ENCODE measurements at regions not wholly inside any gene's neighbourhood (a gene's known extent, or its start where the extent isn't known, plus 50 kb on each side); places are given as distances from the start of the nearest gene placed in this dataset.

GRCh38 chr11:97019754-97020153 lies 629.9 kb downstream of the JRKL start:
- TF ChIP-seq CTCF (IDR thresholded peaks at IDR 0.05) (no peak), POLR2A (IDR thresholded peaks at IDR 0.05) (no peak), POLR2AphosphoS5 (IDR thresholded peaks at IDR 0.05) (no peak), EP300 (IDR thresholded peaks at IDR 0.05) (no peak)

Data from sigmoid colon (tissue), 4 donors.